Lower leg skin (tissue), 3 donors: ENCODE measurements at regions not wholly inside any gene's neighbourhood (a gene's known extent, or its start where the extent isn't known, plus 50 kb on each side); places are given as distances from the start of the nearest gene placed in this dataset.

ENCODE experiments used
- POLR2A ChIP-seq, 2 donors: fragments of 450-650 bp; IDR thresholded peaks; one replicate each; pipeline ENCODE4 v1.6.1; 2016 to 2017; ENCODE audit warnings: antibody characterized with exemption in 2 of 2, mild to moderate bottlenecking in 1 of 2, moderate library complexity in 1 of 2
- TF ChIP-seq, protein P1 (sequence below), 3 donors: fragments of 450-650 bp; IDR thresholded peaks; one replicate each; pipeline ENCODE4 v1.5.1; 2016; ENCODE audit warnings: antibody characterized with exemption in 3 of 3, mild to moderate bottlenecking in 3 of 3, moderate library complexity in 2 of 3

DNA sequence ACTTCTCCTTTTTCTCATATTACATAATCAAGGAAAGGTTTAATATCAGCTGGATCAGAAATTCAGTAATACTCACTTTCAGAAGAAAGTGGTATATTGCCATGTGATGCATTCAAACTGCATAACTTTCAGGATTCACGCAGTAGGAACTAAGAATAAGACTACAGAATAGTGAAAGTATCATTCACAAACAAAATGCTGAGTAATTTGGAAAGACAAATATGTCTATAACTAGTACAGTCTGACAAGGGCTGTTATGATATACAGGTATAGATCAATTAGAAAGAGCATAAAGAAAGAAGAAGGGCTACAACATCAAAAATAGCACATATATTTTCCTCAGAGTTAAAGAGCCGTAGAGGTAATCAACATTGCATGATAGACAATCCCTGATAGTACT, 871.5 kb upstream of the TMPRSS15 start:
- no peak for TF ChIP-seq POLR2A (IDR thresholded peaks at IDR 0.05)
- TF ChIP-seq, protein P1, sequence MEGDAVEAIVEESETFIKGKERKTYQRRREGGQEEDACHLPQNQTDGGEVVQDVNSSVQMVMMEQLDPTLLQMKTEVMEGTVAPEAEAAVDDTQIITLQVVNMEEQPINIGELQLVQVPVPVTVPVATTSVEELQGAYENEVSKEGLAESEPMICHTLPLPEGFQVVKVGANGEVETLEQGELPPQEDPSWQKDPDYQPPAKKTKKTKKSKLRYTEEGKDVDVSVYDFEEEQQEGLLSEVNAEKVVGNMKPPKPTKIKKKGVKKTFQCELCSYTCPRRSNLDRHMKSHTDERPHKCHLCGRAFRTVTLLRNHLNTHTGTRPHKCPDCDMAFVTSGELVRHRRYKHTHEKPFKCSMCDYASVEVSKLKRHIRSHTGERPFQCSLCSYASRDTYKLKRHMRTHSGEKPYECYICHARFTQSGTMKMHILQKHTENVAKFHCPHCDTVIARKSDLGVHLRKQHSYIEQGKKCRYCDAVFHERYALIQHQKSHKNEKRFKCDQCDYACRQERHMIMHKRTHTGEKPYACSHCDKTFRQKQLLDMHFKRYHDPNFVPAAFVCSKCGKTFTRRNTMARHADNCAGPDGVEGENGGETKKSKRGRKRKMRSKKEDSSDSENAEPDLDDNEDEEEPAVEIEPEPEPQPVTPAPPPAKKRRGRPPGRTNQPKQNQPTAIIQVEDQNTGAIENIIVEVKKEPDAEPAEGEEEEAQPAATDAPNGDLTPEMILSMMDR (IDR thresholded peaks at IDR 0.05) = no peak
